Stimulated activated CD4-positive, alpha-beta T cell treated with anti-CD3 and anti-CD28 coated beads, TNF-alpha, amount 100 ng/mL, for 1 hour (primary cell): ENCODE measurements at regions not wholly inside any gene's neighbourhood (a gene's known extent, or its start where the extent isn't known, plus 50 kb on each side); places are given as distances from the start of the nearest gene placed in this dataset.

Source experiments
- DNase-seq, 3 donors: peaks; one replicate each; pipeline ENCODE4 v3.0.0-alpha.2; 2020; ENCODE audit warnings: low read depth in 3 of 3, low spot score in 1 of 3

DNA sequence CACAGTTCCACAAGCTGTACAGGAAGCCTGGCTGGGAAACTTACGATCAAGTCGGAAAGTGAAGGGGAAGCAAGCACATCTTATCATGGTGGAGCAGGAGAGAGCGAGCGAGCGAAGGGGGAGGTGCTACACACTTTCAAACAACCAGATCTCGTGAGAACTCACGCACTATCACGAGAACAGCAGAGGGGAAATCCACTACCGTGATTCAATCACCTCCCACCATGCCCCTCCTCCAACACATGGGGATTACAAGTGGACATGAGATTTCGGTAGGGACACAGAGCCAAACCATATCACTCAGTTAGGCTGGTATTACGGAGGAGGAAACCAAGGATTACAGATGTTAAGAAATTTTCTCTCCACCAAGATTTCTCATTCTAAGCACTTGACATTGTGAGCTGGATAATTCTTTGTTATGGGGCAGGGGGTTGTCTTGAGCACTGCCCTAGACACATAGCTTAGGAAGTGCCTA is 262.0 kb upstream of the G2E3 start:
- DNase-seq, result no peak

DNA sequence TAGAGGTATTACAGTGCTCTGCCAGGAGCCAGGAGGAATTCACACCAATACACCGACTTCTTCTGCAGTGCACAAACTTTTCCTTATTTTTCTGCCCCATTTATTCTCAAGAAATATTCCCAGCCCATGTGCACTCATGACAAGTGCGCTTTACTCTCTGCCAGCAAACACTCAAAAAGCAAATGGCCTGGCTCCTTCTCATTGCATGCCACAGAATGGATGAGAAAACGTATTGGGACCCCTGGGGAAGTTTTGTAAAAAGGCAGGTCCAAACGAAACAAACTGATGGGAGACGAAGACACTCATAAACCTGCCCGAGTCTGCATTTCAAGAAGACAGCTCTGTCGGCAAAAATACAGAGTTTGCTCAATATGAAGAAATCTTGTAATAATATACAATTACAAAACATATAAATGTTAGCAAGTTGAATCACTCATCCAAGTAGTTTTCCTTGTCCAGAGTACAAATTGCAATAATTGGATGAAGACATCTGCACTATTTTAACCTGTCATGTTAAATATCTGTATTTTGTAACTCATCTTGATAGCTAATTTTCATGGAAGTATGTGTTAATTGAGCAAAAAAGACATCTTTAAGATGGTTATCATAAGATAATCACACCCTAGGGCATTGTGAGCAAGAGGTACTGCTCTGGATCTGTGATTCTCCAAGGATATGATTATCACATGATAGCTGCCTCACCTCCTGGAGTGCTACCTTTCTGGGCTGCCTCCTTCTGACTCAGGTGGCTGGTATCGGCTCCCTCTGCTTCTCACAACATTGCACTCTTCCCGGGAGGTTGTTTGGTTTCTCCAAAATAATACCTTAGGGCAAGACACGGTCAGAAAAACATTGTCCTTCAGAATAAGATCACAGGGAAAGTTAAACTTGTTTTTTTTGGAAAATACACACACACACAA is 260.8 kb upstream of the G2E3 start:
- DNase-seq, result no peak

DNA sequence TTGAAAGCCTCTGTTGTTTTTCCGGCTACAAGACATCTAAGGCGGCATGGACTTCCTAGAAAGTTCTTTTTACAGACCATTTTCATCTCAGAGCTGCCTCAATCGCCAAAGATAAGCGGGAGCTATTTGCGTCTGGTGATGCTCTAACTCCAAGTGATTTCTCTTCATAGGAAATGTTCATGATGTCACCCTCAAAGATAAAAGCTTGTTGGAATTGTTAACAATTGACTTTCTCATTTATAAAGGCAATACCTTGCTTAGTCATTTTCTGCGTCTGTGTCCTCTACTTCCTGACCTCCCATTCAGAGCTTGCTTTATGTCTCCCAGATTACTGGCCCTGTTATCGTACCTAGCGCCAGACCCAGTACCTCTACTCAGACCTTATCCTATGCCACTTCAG is 259.0 kb upstream of the G2E3 start:
- DNase-seq, result no peak

DNA sequence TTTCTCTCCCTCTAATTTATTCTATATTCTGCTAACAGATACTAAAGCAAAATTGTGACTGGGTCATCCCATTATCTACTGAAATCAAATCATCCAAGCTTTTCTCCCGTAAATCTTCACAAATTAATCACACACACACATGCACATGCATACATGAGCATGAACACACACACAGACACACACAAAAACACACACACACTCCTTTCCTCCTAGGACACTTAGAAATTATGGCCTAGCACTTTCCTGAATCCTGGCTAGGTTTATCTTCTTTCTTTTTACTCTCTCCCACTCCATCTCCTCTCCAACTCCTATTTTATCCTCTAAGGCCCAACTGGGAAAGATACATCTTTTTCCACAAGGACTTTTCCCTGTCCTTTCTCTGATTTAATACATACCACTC is 255.6 kb upstream of the G2E3 start:
- DNase-seq, result no peak

DNA sequence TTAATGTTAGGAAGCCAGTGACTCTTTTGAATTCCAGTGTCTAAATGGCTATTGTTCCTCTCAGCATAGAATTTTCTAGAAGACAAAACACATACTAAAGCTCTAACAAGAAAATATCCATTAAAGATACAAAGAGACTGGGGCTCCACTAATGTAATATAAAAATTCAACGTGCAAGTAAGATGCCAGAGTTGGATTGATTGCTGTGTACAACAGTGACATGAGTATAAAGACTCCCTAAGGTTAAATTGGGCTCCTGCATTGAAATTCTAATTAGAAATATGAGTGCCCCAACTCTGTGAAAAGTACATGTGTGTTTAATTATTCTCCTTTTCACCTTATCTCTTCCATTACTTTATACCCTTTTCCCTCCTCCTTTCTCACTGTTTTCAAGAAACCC is 253.6 kb upstream of the G2E3 start:
- no peak for DNase-seq

DNA sequence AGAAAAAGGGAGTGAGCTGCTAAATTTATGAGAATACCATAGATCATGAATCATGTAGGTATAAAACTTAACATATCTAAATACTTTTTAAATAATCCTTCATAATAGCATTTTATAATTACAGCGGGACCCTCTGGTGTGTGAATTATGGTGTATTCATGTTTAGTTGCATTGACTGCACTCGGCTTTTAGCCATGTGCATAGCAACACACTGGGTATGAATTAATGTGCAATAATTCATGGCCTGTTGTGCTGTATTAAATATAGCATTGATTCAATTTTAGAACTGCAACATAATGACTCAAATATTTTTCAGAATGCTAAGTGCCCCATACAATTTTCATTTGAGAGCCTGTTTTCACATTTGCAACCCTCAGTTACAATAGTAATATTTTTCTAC is 249.6 kb upstream of the G2E3 start:
- DNase-seq, result no peak

DNA sequence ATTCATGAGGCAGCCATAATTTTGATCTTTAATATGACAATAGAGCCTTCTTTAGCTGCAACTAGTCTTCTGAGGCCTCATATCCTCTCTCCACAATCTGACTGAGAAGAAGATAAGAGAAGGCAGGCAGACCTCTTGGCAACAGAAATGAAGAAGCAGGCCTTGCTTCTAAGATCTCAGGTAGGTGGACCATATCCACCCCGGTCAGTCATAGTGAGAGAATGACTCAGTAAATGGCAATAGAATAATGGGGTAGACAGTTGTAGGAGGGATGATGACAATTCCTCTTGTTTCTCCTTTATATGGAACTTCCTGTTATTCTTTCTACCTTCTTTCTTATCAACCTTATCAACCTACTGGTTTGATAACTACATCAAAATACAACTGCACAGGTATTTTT is 246.7 kb upstream of the G2E3 start:
- no peak for DNase-seq

DNA sequence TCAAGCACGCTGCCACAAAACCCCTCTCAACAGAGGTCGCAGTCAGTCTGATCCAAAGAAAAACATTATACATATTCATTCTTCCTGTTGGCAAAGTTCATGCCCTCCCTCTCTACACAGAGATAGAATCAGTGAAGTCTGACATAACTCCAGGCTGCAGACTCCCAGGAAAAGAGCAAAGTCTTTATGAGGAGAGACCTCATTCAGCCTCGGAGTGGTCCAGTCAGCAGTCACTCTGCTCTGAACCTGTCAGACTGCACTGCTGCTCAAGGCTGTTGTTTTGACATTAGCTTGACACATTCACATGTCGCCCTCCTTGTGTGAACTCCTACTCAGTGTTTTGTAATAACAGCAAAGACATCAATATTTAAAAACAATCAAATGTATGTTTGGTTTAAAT is 241.2 kb upstream of the G2E3 start:
- no peak for DNase-seq

DNA sequence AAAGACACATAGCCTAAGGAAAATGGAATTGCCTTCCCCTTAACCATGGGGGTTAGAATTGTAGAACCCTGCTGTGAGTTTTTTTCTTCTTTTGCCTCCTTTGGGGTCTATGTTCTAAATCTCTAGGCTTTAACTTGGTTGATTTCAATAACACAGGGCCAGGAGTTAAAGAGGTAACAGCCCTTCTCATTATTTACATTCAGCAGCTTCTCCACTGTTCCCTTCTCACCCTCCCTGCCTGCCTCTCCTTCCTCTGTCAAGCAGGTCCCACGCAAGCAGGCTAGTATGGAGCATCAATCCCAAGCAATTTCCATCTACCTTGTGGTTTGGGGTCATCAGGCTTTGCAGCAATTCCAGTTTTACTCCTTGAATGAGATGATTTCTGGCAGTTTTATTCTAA is 236.1 kb upstream of the G2E3 start:
- no peak for DNase-seq

DNA sequence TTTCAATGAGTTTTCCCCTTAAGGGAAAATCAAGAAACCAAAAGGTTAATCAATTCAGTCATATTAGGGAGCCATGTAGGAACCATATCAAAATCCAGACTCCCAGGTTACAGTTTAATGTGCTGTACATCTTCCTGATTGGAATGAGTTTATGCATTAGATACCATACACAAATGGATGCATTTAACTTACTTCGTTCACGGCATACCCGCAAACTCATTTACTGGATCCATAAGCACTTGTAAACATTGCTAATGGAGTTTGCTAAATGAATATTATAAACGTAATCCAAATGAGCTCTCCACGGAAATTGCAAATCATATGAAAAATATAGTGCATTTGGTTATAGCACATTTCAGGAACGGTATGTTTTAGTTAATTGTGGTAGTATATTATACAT is 228.9 kb upstream of the G2E3 start:
- DNase-seq, result no peak

DNA sequence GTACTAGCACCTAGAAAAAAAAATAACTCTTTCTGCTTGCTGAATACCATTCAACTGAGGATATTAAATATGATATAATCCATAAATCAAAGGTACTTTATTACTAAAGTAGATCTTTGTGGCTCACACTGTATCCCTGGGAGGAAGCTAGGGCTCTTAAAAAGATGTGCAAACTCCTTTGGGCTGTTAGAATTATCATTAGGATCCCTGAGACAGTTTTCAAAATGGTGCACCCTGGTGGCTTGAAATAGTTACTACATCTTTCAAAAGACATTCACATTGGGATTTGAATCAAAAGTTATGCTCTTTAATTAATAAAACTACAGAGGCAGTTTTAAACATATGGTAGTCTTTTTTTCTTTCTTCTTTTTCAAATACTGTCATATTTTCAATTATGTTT is 228.5 kb upstream of the G2E3 start:
- no peak for DNase-seq

DNA sequence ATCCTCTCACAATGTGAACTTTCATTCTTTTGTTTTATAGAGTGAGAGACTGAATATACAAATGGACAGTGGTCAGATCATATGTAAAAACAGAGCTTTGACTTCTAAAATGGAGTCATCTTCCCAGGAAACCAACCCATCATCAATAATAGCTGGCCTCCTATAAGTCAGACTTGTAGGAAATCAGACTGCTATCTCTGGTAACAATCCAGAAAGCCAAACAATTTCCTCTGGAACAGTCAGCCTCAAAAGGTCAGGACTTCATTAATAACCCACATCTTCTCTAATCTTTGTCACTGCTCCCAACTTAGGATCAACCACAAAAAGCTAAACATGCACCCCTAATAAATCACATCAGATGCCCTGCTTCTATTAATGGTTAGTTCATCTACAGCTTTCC is 227.9 kb upstream of the G2E3 start:
- DNase-seq, result no peak

DNA sequence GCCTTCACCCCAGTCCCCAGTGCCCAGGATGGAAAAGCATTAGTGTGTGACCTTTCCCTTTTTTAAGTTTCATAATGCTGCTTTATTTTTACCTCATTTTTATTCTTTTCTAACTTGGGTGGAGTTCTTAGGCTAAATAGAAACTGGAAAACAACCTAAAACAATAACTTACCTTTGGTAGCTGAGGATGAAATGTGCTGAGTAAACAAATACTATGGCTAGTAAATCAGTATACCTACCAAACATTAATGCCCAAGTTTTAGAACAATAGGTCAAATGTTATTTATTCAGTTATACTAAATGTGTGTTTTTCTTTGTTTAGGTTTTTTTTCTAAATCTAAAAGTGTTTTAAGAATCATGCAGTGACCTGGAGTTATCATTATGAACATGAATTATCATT is 226.6 kb upstream of the G2E3 start:
- DNase-seq, result no peak

DNA sequence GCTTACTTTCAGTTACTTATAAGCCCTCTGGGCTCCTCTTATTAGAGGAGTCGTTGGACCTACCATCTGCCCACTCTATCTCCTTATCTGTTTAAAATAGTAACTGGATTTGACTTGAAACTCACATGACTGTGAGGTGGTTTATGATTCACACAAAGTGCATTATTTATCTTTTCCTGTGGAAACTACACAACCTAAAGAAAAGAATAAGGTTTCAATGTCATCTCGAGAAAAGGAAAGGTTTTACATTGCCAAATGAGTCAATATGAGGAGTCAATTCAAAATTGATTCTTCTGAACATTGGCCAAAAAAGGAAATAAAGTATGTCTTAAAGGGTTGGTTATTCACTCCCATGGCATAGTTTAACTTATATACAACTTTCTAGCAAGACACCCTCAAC is 225.0 kb upstream of the G2E3 start:
- no peak for DNase-seq

DNA sequence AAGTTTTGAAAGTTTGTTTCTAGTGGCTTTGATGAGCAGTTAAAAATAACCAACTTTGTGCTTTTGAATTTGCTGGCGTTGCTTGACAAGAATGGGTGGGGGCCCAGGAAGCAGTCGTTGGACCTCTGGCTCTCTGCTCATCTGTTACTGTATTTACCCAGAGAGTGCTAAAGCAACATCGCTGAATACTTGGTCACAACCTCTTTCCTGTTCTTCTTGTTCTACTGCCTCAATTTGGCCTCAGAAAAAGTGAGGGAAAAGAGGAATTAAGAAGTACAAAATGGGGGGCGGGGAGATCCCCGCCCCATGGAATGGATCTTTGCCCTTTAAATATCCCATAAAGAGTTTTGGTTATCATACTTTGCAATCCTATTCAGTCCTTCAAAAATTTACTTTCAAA is 221.5 kb upstream of the G2E3 start:
- no peak for DNase-seq

DNA sequence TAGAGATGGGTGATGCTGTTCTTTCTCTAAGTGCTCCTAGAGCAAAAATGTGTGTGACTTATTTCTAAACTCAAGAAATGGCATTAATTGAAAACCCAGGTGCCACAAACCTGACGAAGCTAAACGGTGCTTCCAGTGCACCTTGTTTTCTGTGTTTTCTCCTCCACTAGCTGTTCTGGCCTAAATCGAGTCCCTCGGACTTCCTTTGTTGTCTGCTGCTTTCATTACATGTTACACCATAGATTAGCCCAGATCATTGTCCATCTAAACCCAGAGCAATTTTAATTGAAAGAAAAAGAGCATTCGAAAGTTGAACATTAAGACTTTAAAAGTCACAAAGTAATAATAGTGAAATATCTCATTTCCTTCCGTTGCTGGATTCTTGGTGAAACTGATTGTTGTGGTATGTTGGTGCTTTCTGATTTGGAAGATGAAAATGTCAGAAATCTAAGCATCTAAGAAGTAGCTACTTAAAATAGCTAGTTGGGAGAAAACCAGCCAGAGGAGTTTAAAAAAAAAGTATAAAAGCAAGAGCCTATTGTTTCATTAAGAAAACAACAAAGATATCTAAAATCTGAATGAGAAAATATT is 219.6 kb upstream of the G2E3 start:
- DNase-seq, result no peak

DNA sequence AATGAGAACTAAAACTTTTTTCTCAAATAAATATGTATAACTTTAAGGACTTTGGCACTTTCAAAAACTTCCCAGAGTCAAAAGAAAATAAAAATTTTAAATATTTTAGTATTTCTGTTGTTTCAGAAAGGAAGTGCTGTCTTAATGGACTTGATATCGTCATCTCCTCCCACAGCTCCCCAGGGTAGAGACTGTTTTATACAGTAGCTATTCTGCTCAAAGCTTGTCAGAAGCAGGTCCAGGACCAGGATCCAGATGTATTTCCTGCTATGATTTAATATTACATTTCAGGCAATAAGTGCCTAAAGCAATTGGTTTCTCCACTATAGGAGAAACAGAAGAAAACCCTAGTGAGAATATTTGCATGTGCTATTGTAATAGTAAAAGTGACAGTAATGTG is 218.5 kb upstream of the G2E3 start:
- no peak for DNase-seq

DNA sequence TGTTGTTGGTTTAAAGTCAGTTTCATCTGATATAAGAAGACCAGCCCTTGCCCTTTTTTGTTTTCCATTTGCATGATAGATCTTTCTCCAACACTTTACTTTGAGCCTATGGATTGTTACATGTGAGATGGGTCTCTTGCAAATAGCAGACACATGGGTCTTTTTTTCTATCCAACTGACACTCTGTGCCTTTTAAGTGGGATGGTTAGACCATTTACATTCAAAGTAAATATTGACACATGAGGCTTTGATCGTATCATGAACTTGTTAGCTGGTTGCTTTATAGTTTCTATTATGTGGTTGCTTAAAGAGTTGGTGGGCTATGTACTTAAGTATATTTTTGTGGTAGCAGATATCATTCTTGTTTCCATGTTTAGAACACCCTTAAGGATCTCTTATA is 213.4 kb upstream of the G2E3 start:
- DNase-seq, result no peak

DNA sequence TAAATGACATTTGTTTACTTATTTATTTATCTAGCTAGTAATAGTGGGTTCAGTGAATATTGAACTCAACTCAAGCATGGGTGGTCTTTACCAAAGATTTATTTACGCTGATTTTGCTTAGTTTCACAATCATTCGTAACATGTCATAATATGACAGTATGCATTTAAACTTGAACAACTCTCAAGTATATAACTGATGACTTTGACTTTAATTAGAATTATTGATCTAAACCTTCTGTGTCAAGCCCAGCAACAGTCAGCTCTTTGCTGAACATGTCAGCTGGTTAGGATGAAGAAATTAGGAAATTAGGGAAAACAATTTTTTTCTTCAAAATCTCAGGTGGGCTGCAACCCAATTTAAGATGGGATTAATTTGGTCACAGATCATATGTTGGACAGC is 210.5 kb upstream of the G2E3 start:
- DNase-seq, result no peak

DNA sequence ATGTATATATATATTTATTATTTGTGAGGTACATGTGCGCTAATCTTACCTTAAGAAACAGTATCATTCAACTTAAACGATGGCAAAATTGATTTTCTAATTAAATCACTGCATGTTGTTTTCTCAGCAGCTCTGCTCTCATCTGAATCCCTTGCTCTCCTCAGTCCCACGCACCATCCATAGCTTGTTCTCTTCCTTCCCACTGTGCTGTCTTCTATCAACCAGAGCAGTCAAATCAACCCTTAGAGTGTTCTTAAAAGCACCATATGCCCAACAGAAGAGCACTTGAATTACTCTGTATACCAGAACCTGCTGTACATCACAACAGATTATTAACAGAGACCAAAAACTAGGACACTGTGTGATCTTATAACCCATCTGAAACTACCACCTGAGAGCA is 209.4 kb upstream of the G2E3 start:
- no peak for DNase-seq

DNA sequence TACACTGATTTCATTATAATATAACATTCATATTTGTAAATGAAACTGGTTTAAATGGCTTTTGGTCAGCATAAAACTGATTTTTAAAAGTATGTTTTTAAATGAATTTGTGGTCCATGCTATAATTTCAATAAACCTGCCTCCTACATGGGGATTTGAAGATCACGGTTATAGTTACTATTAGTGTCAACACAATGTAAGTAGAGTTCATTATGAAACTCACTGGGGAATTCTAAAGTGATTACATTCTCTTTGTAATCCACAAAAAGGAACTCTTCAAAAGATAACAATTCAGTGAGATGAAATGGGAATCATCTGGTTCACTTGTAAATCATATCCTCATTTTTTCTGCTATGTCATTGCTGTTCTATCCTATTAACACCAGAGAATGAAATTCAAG is 204.5 kb upstream of the G2E3 start:
- no peak for DNase-seq

DNA sequence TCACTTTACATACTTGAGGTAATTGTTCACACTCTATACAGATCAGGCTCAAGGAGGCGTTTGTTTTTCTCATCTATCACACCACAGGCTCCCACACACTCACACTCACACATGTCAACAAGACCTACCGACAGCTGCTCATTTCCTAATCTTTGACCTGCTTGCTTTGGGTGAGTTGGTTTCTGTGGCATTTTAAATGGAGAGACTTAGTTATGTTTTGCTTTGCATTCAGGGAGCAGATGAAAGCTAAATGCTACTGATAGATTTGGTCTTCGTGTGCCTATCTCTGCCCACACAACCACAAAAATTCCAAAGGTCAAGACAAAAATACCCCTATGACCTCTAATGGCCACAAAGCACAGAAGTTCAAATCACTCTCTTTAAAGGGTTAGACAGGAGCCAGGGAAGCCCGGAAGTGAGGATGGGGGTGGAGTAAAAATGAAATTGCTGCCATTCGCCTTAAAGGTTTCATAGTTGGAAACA is 203.5 kb upstream of the G2E3 start:
- no peak for DNase-seq
